ENCODE measurements at regions not wholly inside any gene's neighbourhood (a gene's known extent, or its start where the extent isn't known, plus 50 kb on each side); places are given as distances from the start of the nearest gene placed in this dataset.
"Not testable (repeated sequence)": the region's sequence is repeated elsewhere in the genome, so short reads cannot be mapped to it uniquely, and the experiment has no call there.

DNA sequence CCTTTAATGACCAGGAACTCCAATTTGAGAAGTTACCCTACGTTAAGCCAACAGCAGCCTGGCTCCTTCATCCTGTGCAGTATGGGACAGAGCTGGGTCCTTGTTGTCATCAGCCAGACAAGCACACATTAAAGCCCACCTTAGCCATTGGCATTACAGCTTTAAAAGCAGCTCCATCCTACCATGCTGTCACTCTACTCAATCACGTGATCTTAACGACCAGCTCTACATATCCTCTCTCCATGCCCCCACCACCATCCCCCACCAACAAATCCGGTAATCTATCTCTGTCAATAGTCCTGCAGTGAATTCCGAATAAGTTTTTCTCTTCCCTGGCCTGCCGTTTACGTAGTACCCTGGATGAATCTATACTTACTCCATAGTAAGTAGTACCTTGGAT lies 82.9 kb upstream of the DGKG start:
- 81% methylated on average over 7 of the region's 7 CpGs for WGBS
- Histone ChIP-seq H3K27me3 (replicated peaks; ENCODE audit: insufficient read depth) (no peaks in the 10 kb centered on the region), H3K36me3 (no peaks in the 10 kb centered on the region), H3K9me3 (no peaks in the 10 kb centered on the region), H3K27ac (no peak overlapping the region), H3K4me1 (replicated peaks) (no peaks in the 10 kb centered on the region), H3K4me3 (no peak overlapping the region)
- intact Hi-C loops (cut with DNase I) = no loop called here
- TF ChIP-seq POLR2AphosphoS5 (IDR thresholded peaks at IDR 0.05) (no peak), POLR2A (IDR thresholded peaks at IDR 0.05) (no peak)
- TF ChIP-seq, protein P1, sequence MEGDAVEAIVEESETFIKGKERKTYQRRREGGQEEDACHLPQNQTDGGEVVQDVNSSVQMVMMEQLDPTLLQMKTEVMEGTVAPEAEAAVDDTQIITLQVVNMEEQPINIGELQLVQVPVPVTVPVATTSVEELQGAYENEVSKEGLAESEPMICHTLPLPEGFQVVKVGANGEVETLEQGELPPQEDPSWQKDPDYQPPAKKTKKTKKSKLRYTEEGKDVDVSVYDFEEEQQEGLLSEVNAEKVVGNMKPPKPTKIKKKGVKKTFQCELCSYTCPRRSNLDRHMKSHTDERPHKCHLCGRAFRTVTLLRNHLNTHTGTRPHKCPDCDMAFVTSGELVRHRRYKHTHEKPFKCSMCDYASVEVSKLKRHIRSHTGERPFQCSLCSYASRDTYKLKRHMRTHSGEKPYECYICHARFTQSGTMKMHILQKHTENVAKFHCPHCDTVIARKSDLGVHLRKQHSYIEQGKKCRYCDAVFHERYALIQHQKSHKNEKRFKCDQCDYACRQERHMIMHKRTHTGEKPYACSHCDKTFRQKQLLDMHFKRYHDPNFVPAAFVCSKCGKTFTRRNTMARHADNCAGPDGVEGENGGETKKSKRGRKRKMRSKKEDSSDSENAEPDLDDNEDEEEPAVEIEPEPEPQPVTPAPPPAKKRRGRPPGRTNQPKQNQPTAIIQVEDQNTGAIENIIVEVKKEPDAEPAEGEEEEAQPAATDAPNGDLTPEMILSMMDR (IDR thresholded peaks at IDR 0.05) = no peak
- no peak for DNase-seq (ENCODE audit: low spot score)

DNA sequence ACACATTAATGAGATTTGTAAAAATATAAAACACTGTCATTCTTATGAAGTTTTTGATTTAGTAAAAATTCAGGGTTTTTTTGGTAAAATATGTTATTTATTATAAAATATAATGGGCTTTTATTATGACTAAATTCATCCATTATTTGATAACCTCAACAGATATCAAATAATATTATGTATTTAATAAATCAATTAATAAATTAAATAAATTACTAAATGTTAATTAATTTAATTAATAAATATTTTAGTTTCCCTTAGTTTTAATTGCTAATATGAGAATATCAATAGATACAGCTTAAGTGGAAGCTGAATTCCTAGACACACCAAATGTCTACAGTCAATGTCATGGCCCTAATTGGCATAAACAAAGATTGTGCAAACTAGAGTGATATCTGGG lies 82.3 kb upstream of the DGKG start:
- H3K27me3 ChIP-seq (replicated peaks; ENCODE audit: insufficient read depth) = no peaks in the 10 kb centered on the region
- intact Hi-C loops (cut with DNase I) = no loop called here

DNA sequence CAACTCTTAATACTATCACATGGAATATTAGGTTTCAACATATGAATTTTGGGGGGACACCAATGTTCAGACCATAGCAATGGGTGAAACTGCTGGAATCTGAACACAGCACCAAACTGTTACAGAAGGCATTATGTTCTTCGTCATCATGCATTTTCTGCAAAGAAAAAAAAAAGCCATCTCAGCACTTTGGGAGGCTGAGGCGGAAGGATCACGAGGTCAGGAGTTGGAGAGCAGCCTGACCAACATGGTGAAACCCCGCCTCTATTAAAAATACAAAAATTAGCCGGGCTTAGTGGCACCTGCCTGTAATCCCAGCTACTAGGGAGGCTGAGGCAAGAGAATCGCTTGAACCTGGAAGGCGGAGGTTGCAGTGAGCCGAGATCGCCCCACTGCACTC lies 80.9 kb upstream of the DGKG start:
- H3K27ac ChIP-seq; H3K4me3 ChIP-seq; intact Hi-C loops (cut with DNase I); H3K4me1 ChIP-seq (replicated peaks); H3K9me3 ChIP-seq; DNase-seq (ENCODE audit: low spot score); H3K27me3 ChIP-seq (replicated peaks; ENCODE audit: insufficient read depth); H3K36me3 ChIP-seq: not testable (repeated sequence)
- 84% methylated on average over 9 of the region's 9 CpGs for WGBS

More for the DNA sequence above, 82.3 kb upstream of the DGKG start:
- H3K36me3 ChIP-seq = no peaks in the 10 kb centered on the region
- H3K9me3 ChIP-seq = no peaks in the 10 kb centered on the region
- DNase-seq (ENCODE audit: low spot score) = no peak
- H3K4me1 ChIP-seq (replicated peaks) = no peaks in the 10 kb centered on the region
- H3K4me3 ChIP-seq = no peak overlapping the region
- no peak overlapping the region for H3K27ac ChIP-seq
- TF ChIP-seq POLR2AphosphoS5 (IDR thresholded peaks at IDR 0.05) (no peak), POLR2A (IDR thresholded peaks at IDR 0.05) (no peak)
- TF ChIP-seq, protein P1 (IDR thresholded peaks at IDR 0.05) = no peak

DNA sequence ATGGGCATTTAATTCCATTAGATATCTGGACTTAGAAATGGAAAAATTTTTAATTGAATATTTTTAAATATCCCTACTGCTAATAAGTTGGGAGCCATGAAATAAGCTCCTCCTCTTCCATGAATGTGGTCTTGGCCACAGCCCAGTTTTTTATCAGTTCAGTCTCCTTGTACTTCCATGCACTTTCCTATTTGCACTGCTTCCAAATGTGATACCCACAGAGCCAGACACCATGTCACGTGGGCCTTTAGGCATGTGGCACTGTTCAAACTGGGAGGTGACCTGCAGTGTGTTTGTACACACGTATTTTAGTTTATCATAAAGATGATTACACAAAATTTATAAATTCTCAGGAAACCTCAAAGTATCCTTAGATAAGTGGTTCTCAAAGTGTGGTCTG lies 80.1 kb upstream of the DGKG start:
- Histone ChIP-seq H3K9me3 (no peaks in the 10 kb centered on the region), H3K27ac (no peak overlapping the region), H3K4me1 (replicated peaks) (no peaks in the 10 kb centered on the region), H3K36me3 (no peaks in the 10 kb centered on the region), H3K4me3 (no peak overlapping the region), H3K27me3 (replicated peaks; ENCODE audit: insufficient read depth) (no peaks in the 10 kb centered on the region)
- WGBS = 59% methylated on average over 2 of the region's 2 CpGs
- DNase-seq (ENCODE audit: low spot score) = no peak
- TF ChIP-seq, protein P1 (IDR thresholded peaks at IDR 0.05) = no peak
- TF ChIP-seq POLR2AphosphoS5 (IDR thresholded peaks at IDR 0.05) = no peak
- no peak for TF ChIP-seq POLR2A (IDR thresholded peaks at IDR 0.05)
- intact Hi-C loops (cut with DNase I) = no loop called here

DNA sequence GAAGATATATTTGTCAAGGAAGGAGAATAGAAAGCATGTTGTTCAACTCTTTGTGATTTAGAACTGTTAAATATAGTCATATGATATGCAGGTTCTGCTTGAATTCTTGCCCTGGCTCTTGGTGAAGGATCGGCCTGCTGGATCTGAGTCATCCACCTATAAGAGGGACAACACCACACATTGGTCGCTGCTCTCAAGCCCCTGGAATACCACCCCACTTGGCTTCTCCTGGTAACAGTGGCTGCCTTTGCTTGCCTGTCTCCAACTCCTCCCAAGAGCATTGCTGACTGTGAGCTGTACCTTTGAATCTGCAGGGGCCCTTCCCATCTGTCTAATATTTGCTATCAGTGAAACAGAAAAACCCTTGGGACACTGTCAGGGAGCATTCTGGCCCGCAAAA lies 78.9 kb upstream of the DGKG start:
- TF ChIP-seq POLR2A (IDR thresholded peaks at IDR 0.05) (no peak), POLR2AphosphoS5 (IDR thresholded peaks at IDR 0.05) (no peak)
- TF ChIP-seq, protein P1 (IDR thresholded peaks at IDR 0.05) = no peak
- Histone ChIP-seq H3K4me1 (replicated peaks) (no peaks in the 10 kb centered on the region), H3K27me3 (replicated peaks; ENCODE audit: insufficient read depth) (no peaks in the 10 kb centered on the region), H3K4me3 (no peak overlapping the region), H3K36me3 (no peaks in the 10 kb centered on the region), H3K9me3 (no peaks in the 10 kb centered on the region), H3K27ac (no peak overlapping the region)
- DNase-seq (ENCODE audit: low spot score) = no peak
- 85% methylated on average over 3 of the region's 3 CpGs for WGBS
- intact Hi-C loops (cut with DNase I) = no loop called here
